NCI-H1417 (cell line): ENCODE measurements at regions not wholly inside any gene's neighbourhood (a gene's known extent, or its start where the extent isn't known, plus 50 kb on each side); places are given as distances from the start of the nearest gene placed in this dataset.

Experiments
- DNase-seq, 3 experiments: peaks; one replicate each; lab custom pipeline; 2025; lab: John Stamatoyannopoulos, UW

DNA sequence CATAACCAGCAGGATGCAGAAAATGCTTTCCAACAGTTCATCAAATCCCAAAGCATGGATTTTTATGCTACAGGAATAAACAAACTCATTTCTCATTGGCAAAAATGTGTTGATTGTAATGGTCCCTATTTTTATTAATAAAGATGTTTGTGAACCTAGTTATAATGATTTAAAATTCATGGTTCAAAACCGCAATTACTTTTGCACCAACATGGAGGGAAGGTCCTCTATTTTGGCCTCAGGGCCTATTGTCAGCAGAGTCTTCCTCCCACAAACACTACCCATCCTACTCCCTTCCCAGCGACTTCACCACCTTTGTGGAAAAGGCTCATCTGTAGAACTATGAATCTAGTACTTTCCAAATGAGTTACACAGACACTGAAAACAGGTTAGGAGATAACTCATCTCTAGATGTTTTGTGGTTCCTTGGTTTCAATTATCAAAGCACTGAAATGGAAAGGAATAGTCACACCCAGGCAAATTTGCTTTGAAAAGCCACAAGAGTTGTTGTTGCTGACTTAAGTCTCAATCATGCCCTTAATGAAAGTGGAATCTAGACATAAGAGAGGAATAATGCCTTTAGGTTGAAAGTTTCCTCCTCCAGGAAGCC lies 59.4 kb upstream of the FRMD4A start:
- DNase-seq = no peak

DNA sequence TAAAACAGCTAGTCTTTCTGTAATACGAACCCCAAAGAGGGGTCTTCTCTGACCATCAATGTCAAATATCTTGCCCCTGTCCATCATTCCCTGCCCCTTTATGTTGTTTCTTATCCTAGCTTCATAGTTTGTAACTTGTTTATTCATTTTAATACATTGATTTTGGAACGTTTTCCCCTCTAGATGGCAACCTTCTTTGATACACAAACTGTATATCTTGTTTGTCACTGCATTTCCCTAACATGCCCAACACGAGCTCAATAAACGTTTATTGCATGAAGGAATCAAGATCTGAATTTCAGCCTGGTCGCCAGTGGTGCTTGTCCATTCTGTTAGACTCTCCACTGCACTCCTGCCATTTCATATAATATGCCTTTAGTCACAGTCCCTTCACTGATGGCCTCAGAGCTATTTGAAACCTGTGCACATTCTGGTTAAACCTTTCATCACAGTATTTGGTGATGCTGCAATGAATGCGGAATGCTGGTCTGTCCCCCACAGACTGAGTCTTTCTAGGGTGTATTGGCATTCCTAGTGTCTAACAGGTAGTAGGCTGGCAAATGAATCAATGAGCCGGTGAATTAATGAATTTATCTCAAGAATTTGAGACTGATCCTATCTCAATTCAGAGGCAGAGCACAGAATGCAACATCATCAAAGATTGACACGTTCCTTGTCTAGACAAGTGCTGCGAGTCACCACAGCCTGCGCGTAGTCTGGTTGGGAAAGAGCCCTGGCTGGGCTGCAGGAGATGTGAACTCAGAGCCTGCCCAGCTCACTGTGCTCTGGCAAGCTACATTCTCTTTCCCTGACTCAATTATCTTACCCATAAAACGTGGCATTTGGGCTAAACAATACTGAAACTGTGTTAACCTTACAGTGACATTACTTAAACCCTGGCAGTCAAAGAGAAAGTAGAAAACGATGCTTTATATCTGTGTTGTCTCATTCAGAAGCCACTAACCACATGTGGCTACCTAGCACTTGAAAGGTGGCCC lies 55.2 kb upstream of the FRMD4A start:
- DNase-seq = no peak

DNA sequence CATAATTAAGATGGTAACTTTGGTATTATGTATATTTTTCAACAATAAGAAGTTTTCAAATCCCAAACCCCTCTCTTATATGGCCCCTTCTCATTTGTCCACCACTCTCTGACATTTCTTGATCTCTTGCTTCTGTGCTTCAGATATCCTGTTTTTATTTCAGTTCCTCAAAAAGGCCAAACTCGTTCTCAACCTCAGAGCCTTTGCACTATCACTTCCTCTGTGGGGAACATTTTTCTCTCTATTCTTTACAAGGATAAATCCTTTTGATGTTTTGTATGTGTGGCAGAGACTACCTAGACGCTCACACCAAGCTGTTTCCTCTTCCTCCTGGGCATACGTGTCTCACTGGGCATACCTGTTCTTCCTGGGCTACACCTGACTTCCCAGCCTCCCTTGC lies 54.2 kb upstream of the FRMD4A start:
- DNase-seq = no peak

DNA sequence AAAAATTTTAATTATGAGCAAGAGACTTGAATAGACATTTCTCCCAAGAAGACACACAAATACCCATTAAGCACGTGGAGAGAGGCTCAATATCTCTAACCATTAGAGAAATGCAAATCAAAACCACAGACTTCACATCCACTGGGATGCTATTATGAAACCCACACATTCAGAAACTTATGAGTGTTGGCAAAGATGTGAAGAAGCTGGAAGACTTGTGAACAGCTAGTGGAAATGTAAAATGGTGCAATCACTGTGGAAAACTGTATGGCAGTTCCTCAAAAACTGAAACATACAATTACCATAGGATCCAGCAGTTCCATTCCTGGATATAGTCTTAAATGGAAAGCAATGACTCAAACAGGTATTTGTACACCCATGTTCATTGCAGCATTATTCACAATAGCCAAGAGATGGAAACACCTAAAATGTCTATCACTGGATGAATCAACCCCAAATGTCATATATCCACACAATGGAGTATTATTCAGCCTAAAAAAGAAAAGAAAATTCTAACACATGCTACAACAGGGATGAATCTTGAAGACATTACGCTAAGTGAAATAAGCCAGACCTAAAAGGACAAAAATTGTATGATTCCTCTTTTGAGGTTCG lies 53.5 kb upstream of the FRMD4A start:
- DNase-seq = no peak

DNA sequence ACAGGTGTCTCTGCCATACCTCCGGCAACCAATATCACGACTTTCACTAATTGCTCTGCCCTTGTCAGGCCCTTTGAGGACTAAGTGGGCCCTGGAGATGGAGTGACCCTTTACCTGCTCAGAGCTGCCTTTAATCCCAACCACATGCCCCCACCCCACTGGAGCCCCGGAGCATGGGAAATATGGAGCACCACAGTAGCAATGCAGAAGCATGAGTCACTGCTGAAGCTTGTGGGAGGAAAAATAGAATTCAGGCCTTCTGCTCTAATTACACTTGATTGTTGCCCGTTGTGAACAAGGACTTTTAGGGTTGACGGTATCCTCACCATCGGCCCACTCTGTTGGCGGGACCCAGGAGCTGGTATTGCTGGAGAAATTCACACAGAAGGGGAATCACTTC lies 52.5 kb upstream of the FRMD4A start:
- DNase-seq = no peak

DNA sequence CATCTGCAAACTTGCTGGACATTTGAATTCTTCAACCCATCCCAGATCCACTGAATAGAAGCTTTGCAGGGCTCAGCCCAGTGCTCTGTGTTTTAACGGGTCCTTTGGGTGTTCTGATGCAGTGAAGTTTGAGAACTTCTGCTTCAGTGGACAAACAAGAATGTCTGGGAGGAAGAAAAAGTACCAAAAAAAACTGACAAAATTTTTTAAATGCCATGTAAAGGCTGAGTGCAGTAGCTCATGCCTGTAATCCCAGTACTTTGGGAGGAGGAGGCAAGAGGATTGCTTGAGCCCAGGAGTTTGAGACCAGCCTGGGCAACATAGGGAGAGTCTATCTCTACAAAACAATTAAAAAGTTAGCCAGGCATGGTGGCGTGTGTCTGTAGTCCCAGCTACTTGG lies 51.8 kb upstream of the FRMD4A start:
- DNase-seq = no peak

DNA sequence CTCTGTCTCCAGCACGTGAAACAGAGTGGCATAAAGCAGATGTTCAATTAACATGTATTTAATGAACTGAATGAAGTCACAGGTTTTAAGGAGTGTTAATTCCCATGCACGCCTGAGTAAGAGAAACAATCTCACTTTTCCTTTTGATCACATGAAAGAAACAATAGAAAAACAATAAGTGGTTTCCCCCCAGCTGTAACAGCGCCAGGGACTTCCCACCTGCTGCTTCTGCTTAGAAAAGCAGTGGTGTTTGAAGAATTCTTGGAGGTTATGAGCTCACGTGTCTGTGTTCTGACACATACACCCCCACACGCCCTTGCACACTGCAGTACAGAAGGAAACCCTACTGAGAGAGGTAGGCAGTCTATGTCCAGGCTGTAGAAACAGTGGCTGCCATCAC lies 51.3 kb upstream of the FRMD4A start:
- peak in 1 of 3 experiments; percentile 2 for DNase-seq

DNA sequence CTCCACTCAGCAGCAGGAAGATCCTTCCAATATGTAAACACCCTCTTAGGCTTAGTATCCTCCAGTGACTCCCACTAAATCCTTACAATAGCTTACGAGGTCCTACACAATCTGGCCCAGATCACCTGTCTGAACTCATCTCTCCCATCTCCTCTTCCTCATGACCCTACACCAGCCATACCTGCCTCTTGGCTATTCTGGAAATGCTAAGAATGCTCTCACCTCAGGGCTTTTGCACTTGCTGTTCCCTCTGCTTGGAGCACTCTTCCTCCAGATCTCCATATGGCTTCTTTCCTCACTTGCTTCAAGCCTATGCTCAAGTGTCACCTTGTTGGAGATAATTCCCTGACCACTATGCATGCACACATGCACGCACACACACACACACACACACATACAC lies 50.8 kb upstream of the FRMD4A start:
- no peak for DNase-seq

DNA sequence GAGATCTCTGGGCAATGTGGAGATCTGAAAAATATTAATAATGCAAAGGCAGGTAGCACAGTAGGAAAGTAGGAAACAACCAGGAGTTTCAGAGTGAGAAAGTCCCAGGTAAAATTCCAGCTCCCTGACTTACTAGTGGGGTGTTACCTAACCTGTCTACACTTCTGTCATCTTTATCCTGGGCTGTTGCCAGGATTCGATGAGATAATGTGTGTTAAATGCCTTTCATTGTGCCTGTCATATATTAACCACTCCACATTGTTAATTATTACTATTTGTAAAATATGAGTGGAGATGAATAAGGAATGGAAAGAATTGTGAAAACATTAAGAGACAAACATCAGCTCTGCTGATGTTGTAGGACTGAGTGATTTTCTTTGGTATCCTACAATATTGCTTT lies 50.0 kb upstream of the FRMD4A start:
- no peak for DNase-seq
